NCI-H2171 treated with DMSO at 0.1 percent for 48 hours (cell line): ENCODE measurements at regions not wholly inside any gene's neighbourhood (a gene's known extent, or its start where the extent isn't known, plus 50 kb on each side); places are given as distances from the start of the nearest gene placed in this dataset.
"Not testable (repeated sequence)": the region's sequence is repeated elsewhere in the genome, so short reads cannot be mapped to it uniquely, and the experiment has no call there.

Experiments used
- DNase-seq: peaks from one replicate; lab custom pipeline; 2025; lab: John Stamatoyannopoulos, UW

DNA sequence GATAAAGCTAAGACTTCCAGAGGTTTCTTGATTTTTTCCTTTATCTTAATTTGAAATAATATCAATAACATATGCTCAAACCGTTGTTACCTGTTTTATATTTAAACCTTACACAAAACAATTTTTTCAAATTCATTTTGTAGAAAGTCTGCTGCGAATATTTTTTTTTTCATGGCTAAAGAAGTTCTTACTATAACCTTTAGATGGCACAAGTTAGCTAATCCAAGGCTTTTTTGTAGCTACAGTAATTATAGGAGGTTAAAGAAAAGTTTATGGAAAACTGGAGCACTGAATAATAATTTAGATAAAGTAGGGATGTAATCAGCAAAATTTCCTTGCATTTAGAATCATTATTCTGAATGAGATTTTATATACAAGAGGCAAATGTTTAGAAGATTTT, 78.0 kb upstream of the PNPT1 start:
- DNase-seq: peak; percentile 40

DNA sequence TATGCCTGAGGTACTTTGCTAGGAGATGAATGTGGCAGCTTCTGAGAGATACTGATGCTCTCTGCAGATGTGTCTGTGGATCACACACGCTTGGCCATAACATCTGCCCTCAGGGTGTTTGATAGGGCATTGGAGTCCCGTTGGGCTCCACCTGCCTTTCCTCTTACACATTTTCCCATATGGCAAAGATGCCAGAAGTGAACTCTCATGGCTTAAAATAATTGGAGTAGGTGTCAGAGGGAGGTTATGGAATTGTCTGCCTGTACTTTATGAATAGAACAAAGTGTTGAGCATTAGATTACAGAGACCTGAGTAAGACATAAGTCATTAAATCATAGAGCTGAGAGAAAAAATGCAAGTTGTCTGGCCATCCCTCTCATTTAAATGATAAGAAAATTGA, 75.3 kb upstream of the PNPT1 start:
- DNase-seq: no peak

DNA sequence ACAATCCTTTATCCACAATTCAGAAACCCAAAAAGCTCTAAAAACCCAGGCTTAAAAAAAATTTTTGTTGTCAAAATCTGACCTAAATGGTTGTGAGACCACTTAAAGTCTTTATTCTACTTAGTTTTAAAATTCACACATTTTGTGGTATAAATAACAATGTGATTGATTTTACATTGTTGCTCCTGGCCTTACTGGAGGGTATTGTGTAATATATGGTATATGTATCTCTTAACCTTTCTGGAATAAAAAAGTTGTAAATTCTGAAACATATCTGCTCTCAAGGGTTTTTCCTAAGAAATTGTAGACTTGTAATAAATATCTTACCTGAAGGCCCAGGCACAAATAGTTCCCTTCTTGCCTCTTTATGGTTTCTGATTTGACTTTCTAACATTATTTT, 73.3 kb upstream of the PNPT1 start:
- no peak for DNase-seq

DNA sequence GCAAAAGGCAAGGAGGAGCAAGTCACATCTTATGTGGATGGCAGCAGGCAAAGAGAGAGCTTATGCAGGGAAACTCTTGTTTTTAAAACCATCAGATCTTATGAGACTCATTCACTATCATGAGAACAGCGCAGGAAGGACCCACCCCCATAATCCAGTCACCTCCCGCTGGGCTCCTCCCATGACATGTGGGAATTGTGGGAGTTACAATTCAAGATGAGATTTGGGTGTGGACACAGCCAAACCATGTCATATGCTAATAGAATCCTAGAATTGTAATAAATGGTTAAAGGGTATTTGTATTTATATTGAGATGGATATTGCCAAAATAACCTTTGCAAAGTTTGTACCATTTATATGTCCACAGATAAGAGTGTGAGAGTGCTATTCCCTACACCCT, 72.1 kb upstream of the PNPT1 start:
- not testable (repeated sequence) for DNase-seq

DNA sequence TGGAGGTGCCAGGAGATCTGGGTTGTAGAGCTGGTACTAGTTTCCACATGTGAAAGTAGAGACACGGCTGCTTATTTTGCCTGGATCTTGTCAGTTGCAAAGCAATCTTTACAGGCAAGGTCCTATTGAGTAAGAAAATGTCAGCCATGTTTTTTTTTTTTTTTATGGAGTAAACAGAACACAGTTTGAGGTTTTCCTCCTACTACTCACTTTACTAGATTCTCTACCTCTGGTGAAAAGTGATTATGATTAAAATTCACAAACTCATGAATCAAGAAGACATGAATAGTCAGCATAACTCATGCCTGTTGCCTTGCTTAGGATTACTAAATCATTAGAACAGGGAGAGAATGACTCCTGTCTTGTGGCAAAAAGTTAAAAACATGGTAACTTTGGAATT, 70.1 kb upstream of the PNPT1 start:
- no peak for DNase-seq

DNA sequence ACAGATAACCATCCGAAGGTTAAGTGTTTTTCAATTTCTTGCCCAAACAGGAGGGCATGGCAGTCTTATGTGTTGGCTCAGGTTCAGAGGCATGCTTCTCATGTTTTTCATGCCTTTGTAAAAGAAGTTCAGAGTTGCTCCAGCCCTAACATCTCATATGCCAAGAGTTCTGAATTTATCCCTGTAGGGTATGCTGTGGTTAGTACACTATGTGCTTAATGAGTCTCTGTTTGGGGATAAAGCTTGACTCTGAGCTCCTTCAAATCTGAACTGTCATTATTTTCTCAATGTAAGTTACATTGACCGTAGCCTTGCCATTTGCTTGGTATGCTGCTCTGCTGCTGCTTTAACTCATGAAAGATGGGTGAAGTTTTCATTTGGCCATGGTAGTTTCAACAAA, 67.9 kb upstream of the PNPT1 start:
- no peak for DNase-seq

DNA sequence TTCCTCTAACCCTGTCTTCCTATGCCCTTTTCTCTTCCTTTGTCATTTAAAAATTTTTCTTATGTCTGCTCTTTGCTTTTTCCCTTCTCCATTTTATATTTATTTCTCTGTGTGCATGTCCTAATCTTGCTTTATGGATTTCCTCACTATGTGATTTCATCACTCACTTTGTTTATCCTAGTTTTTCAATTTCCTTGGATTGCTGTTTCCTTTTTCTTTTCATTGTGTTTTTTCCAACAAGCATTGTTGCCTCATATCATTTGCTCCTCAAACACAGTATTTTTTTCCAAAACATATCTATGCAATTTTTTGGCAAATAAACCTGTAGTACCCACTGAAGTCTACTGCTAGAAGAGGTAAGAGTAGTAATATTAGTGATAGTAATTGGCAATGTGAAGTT, 67.4 kb upstream of the PNPT1 start:
- no peak for DNase-seq

DNA sequence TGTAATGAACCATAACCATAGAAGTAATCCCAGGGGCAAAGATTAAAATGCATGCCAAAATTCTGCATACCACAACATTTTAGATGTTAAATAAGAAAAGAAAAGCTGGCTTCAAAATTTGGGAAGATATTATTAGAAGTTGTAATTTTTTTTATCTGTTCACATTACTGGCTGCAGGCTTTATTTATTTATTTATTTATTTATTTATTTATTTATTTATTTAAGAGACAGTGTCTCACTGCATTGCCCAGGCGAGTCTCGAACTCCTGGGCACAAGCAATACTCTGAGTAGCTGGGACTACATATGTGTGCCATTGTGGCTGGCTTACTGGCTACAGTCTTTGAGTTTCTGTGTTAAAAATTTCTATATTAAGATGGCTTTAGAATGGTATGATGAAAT, 66.5 kb upstream of the PNPT1 start:
- DNase-seq: no peak

DNA sequence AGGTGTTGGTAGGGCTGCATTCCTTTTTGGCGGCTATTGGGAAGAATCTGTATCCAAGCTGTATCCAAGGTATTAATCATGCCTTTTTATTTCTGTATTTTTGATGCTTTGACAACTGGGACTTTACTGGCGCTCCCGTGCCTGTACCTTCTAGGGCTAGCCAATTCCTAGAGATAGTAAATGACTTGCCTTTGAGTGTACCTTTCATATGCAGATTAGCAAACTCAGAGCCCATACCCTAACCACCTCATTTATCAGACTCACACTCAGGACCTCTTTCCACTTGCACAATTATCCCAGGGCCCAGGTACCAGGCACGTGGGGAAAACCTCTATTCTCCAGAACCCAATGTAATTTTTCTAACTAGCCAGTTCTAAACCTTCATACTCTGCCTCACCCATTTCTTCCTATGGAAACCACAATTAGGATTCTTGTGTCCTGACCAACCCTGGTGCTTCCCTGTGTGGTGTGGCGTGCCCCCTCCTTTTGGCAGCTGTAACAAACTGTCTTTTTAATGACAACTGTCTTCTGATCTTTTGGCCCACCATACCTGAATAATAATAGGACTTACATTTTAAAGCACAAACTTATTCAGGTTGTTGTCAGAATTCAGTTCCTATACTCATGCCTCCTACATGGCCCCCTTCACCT, 65.8 kb upstream of the PNPT1 start:
- no peak for DNase-seq

DNA sequence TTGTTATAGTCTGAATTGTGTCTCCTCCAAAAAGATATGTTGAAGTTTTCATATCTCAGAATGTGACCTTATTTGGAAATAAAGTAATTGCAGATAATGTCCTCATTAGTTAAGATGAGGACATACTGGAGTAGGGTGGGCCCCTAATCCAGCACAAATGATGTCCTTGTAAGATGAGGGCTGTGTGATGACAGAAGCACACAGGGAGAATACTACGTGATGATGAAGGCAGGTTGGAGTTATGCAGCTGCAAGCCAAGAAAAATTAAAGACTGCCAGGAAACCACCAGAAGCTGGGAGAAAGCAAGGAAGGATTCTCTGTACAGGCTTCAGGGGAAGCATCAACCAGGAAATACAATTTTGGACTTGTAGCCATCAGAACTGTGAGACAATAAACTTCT, 58.3 kb upstream of the PNPT1 start:
- no peak for DNase-seq

DNA sequence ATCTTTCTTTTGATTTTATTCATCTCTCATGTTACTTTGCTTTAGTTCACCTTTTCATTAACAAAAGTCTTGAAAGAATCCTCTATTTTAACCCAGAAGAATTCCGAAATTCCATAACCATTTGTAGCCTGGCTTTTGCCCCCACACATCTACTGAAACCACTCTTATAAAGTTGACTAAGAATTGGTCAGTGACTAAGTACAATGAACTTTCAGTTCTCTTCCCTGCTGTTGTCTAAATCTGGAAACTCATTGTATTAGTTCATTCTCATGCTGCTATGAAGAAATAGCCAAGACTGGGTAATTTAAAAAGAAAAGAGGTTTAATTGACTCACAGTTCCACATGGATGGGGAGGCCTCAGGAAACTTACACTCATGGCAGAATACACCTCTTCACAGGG, 49.9 kb upstream of the PNPT1 start:
- no peak for DNase-seq
